Panc1 (cell line): ENCODE measurements at regions not wholly inside any gene's neighbourhood (a gene's known extent, or its start where the extent isn't known, plus 50 kb on each side); places are given as distances from the start of the nearest gene placed in this dataset.

Experiments used
- CTCF ChIP-seq: fragments of 450-650 bp; IDR thresholded peaks from 2 replicates; pipeline ENCODE4 v1.5.1; 2017; ENCODE audit warnings: mild to moderate bottlenecking
- POLR2AphosphoS5 ChIP-seq: IDR thresholded peaks from 2 replicates; pipeline ENCODE4 v1.6.1; 2012; ENCODE audit warnings: mild to moderate bottlenecking, low read depth, low read length, moderate library complexity
- SIN3A ChIP-seq: IDR thresholded peaks from 2 replicates; pipeline ENCODE4 v1.6.1; 2012; ENCODE audit warnings: low read depth, mild to moderate bottlenecking, low read length, moderate library complexity, borderline replicate concordance; ENCODE audit not compliant: insufficient read depth
- TCF7L2 ChIP-seq: IDR thresholded peaks from 2 replicates; pipeline ENCODE4 v1.6.1; 2011; ENCODE audit warnings: mild to moderate bottlenecking, low read depth, low read length, inconsistent platforms

- no peak for TF ChIP-seq POLR2AphosphoS5
- no peak for TF ChIP-seq CTCF
- TF ChIP-seq TCF7L2: no peak
- TF ChIP-seq SIN3A: no peak
Measured at GRCh38 chrX:113644426-113644825, 803.8 kb upstream of the AMOT start.
